ENCODE measurements at regions not wholly inside any gene's neighbourhood (a gene's known extent, or its start where the extent isn't known, plus 50 kb on each side); places are given as distances from the start of the nearest gene placed in this dataset.

DNA sequence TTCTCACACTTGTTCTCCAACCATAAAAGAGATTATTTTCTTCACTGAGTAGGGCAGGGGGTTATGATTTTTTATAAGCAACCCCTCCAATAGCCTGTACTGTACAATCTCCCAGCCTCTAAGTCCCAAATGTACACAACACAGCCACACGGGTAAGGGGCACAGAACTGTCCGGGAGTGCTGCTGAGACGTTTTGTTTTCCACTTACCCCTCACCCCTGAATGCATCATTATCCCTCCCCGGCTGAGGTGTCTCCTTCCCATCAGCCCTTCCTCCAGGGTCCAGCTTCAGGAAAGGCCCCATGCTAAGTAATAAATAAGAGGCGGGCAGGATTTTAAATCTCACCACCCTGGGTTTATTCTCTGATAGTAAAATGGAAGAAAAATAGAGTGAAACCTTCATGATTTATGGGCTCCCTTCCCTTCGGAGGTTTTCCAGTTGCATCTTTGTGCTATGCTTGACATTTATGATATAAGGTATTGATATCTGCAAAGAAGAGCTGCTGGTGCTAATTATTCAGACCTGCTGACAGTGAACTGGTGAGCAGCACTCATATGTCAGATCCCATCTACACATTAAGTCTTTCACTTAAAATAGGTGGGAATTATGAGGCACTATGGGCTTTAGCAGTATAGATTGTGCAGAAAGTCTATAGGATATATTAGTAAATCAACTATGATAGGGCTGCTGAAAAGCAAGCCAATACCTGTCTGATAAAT is 67.2 kb upstream of the MEGF10 start:
- DNase-seq (ENCODE audit: low read depth in 1 of 2, low spot score in 1 of 2) = no peak
- TF ChIP-seq JUND (IDR thresholded peaks at IDR 0.05; ENCODE audit: low read depth) = no peak
- in situ Hi-C loops (cut with HindIII; ENCODE audit: low pct_unique_long_range_greater_than_20kb, low sequenced_read_pairs) = no loop called here

DNA sequence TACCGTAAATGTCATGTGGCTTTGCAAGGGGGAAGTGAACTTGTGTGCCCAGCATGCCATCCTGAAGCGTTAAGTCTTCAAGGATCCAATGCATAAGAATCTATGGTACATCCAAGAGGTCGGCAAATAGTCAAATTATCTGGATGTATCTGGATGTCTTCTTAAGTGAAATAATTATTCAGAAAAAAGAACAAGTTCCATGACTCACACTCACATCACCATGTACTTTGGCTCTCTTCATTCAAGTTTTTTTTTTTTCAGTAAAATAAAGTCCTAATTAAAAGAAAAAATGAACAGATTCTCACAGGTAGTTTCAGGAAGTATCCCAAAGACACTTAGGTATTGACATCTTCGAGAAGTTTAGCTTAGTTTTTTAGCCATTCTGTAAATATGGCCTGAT is 62.7 kb upstream of the MEGF10 start:
- DNase-seq (ENCODE audit: low read depth in 1 of 2, low spot score in 1 of 2) = no peak
- TF ChIP-seq JUND (IDR thresholded peaks at IDR 0.05; ENCODE audit: low read depth) = no peak
- in situ Hi-C loops (cut with HindIII; ENCODE audit: low pct_unique_long_range_greater_than_20kb, low sequenced_read_pairs) = no loop called here

DNA sequence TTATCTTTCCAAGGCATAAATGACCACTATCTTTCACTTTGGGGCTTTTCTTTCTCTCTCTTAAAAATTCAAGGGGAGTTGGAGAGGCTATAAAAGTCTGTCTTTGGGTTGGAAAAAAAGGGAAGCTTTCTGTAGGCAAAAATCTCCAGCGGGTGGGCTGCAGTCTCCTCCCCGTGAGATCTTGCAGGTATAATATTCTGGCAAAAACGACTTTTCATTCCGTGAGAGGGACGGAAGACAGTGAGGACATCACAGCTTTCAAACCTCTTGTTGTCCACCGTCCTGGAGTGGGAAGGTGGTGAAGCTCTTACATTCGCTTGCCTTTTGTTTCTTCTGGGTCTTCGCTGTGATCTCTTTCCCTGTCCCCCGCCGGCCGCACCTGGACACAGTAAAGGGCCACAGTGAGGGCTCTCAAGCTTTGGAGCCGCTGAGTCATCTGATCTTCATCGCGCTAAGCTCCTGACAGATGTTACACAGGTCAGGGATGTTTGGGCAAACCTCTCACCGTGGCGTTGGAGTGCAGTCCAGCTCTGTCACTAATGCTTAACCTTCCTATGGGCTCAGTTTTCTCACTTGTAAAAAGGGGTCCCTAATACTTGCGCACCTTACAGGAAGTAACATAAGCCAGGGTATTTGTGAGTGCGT is 61.9 kb upstream of the MEGF10 start:
- TF ChIP-seq JUND (IDR thresholded peaks at IDR 0.05; ENCODE audit: low read depth) = no peak
- no peak for DNase-seq (ENCODE audit: low read depth in 1 of 2, low spot score in 1 of 2)
- in situ Hi-C loops (cut with HindIII; ENCODE audit: low pct_unique_long_range_greater_than_20kb, low sequenced_read_pairs) = no loop called here

DNA sequence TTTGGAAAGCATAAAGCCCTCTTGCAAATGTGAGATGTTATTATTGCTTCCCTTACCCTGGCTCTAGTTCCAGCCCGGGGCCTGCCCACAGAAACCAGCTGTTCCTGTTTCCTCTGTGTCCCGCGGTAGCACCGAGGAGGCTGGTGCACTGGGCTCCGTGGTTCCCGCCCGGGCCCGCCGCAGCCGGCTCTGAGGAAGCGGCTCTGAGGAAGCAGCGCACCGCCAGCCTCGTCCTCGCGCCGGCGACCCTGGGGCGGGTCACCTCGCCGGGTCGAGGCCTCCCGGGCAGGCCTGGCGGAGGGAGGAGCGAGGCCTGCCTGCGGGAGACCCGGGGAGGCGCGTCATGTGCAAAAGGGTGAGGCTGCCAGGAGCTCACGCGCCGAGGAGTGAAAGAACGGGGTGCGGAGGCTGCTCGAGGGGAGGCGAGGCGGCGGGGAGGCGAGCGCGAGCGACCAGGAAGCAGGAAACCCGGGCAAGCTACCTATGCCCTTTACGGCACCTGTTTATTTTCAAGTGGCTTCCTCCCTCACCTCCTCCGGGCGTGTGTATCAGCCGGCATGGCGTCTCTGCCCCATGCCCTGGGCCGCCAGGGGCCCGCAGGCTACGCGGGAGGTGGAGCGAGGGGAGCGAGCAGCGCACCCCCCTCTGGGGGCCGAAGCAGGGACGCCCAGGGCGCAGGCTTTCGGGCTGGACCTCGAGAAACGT is 61.3 kb upstream of the MEGF10 start:
- in situ Hi-C loops (cut with HindIII; ENCODE audit: low pct_unique_long_range_greater_than_20kb, low sequenced_read_pairs) = no loop called here
- TF ChIP-seq JUND (IDR thresholded peaks at IDR 0.05; ENCODE audit: low read depth) = no peak
- peak; percentile 62 to 84 for DNase-seq (ENCODE audit: low read depth in 1 of 2, low spot score in 1 of 2)

DNA sequence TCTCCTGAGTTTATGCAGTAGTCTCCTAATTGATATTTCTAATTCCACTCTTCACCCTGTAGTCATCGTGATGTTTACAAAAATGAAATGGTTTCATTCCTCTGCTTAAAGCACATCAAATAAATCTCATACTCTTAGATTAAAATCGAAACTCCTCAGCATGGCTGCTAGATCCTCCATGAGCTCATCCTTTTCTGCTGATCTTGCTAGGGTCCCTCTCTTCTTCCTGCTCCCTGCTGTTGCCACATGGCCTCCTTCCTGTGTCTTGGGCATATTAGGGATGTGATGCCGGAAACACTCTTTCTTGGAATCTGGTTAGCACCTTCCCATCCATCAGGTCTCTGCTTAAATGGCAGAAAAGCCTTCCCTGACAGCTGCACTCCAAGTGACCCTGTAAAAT is 59.5 kb upstream of the MEGF10 start:
- TF ChIP-seq JUND (IDR thresholded peaks at IDR 0.05; ENCODE audit: low read depth) = no peak
- no peak for DNase-seq (ENCODE audit: low read depth in 1 of 2, low spot score in 1 of 2)
- in situ Hi-C loops (cut with HindIII; ENCODE audit: low pct_unique_long_range_greater_than_20kb, low sequenced_read_pairs) = no loop called here

DNA sequence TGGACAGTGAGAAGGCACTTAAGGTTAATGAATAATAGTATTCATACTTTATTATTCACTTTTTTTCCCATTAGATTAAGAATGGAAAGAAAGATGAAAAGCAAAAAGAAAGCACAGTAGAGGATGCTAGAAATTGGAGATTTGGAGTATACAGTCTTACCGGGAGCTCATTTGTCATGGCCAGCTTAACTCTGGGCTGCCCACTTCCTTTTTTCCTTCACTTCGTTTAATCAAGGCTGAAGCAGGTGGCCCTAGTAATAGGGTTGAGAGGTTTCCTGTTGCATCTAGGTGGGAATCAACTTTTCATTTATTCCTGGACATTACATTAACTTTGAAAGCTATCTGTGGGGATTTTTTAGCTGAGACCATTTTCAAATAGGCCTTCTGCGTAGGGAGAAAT is 57.0 kb upstream of the MEGF10 start:
- no peak for TF ChIP-seq JUND (IDR thresholded peaks at IDR 0.05; ENCODE audit: low read depth)

DNA sequence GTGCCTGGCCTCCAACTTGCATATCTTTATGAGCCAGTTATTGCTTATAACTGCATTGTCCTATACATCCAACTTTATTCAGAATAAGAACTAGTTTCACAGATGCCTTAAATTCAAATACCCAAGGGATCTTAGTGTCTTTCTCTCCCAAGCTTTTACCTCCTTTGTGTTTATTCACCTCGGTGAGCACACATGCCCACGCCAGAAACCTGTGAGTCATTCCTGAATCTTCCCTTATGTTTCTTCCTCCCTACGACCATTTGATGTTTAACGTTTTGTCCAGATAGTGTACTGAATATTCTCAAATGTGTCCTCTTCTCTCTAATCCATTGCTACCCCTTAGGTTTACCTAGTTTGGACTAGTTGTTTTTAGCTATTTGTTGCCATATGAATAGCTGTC is 55.5 kb upstream of the MEGF10 start:
- in situ Hi-C loops (cut with HindIII; ENCODE audit: low pct_unique_long_range_greater_than_20kb, low sequenced_read_pairs) = no loop called here
- TF ChIP-seq JUND (IDR thresholded peaks at IDR 0.05; ENCODE audit: low read depth) = no peak

More for the DNA sequence above, 57.0 kb upstream of the MEGF10 start:
- DNase-seq (ENCODE audit: low read depth in 1 of 2, low spot score in 1 of 2) = no peak
- in situ Hi-C loops (cut with HindIII; ENCODE audit: low pct_unique_long_range_greater_than_20kb, low sequenced_read_pairs) = no loop called here

DNA sequence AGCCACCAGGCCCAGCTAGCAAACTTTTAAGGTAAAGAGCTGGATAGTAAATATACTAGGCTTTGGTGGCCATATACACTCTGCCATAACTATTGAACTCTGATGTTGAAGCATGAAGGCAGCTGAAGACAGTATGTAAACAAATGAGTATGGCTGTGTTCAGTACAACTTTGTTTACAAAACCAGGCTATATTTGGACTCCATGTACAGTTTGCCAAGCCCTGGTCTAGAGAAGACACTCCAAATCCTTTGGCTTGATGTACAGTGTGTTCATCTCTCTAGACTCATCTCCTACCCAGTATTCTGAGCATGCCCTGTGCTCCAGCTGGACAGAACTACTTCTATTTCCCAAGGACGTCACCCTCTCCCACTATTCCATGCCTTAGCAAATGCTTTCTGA is 54.3 kb upstream of the MEGF10 start:
- in situ Hi-C loops (cut with HindIII; ENCODE audit: low pct_unique_long_range_greater_than_20kb, low sequenced_read_pairs) = no loop called here
- no peak for TF ChIP-seq JUND (IDR thresholded peaks at IDR 0.05; ENCODE audit: low read depth)
- no peak for DNase-seq (ENCODE audit: low read depth in 1 of 2, low spot score in 1 of 2)

More for the DNA sequence above, 55.5 kb upstream of the MEGF10 start:
- no peak for DNase-seq (ENCODE audit: low read depth in 1 of 2, low spot score in 1 of 2)
